ENCODE measurements at regions not wholly inside any gene's neighbourhood (a gene's known extent, or its start where the extent isn't known, plus 50 kb on each side); places are given as distances from the start of the nearest gene placed in this dataset.

DNA sequence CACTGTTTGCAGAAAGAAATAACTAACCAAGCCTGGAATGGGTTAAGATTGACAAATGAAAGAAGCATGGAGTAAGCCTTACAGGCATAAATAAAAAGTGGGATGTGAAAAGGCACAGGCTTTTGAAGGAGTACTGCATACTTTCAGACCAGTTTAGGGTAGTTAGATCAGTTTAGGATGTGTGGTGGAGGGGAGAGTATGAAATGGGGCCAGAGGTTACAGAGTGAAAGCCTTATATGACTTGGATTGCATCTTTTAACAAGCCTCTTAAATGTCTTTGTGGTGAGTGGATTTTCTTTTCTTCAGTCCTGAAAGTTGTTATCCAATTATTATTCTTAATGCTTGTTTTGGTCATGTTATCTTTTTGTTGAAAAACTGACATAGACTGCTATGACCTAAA lies 52.2 kb upstream of the TRHDE start:
- TF ChIP-seq CTCF (IDR thresholded peaks at IDR 0.05; ENCODE audit: control extremely low read depth in 1 of 3, insufficient read depth in 1 of 3, low read depth in 1 of 3, low read length in 3 of 3) (no peak), RAD21 (IDR thresholded peaks at IDR 0.05 in 1 of 2, conservative IDR thresholded peaks at IDR 0.05 in 1 of 2; ENCODE audit: low read depth in 2 of 2, low read length in 2 of 2) (no peak), HDAC6 (IDR thresholded peaks at IDR 0.05; ENCODE audit: low read depth, low read length) (no peak), ATF2 (IDR thresholded peaks at IDR 0.05; ENCODE audit: low read length) (no peak), TCF12 (IDR thresholded peaks at IDR 0.05; ENCODE audit: low read depth, low read length) (no peak)

All from H1 (cell line).